Heart left ventricle (tissue), 16 donors: ENCODE measurements at regions not wholly inside any gene's neighbourhood (a gene's known extent, or its start where the extent isn't known, plus 50 kb on each side); places are given as distances from the start of the nearest gene placed in this dataset.
A peak's percentile ranks its signal among the peaks of the same experiment; 100 is the strongest.

ENCODE experiments used
- ATAC-seq, 4 donors: fragments of 200-7000 bp; cut with Tn5 transposase; one replicate each; pipeline ENCODE4 v1.9.1; 2020 to 2022; ENCODE audit warnings: moderate library complexity in 4 of 4, mild to moderate bottlenecking in 3 of 4, moderate number of reproducible peaks in 1 of 4
- DNase-seq, 5 donors: peaks; one replicate each; pipeline ENCODE4 v3.0.0-alpha.2; 2020
- H3K27ac ChIP-seq, 12 donors: fragments of 200-600 bp; sonication (generic) in 4 of 12; one replicate each; pipeline versions ENCODE4 v1.5.0 to v1.8.0; 2016 to 2022; ENCODE audit warnings: mild to moderate bottlenecking in 2 of 12
- H3K27me3 ChIP-seq, 9 donors: fragments of 200-600 bp; sonication (generic) in 2 of 9; one replicate each; pipeline versions ENCODE4 v1.5.1 to v1.8.0; 2016 to 2022; ENCODE audit warnings: mild to moderate bottlenecking in 3 of 9
- H3K36me3 ChIP-seq, 9 donors: fragments of 200-600 bp; sonication (generic) in 2 of 9; one replicate each; pipeline versions ENCODE4 v1.5.0 to v1.8.0; 2018 to 2022; ENCODE audit warnings: mild to moderate bottlenecking in 2 of 9
- H3K4me1 ChIP-seq, 12 donors: fragments of 200-600 bp; sonication (generic) in 4 of 12; one replicate each; pipeline versions ENCODE4 v1.5.0 to v1.8.0; 2016 to 2022; ENCODE audit warnings: mild to moderate bottlenecking in 3 of 12
- H3K4me3 ChIP-seq, 12 donors: fragments of 200-600 bp; sonication (generic) in 4 of 12; one replicate each; pipeline versions ENCODE4 v1.5.0 to v1.8.0; 2017 to 2022; ENCODE audit warnings: mild to moderate bottlenecking in 9 of 12, moderate library complexity in 4 of 12
- H3K9me3 ChIP-seq, 12 donors: fragments of 200-600 bp; sonication (generic) in 4 of 12; one replicate each; pipeline versions ENCODE4 v1.5.0 to v1.8.0; 2016 to 2022; ENCODE audit warnings: mild to moderate bottlenecking in 1 of 12
- CTCF ChIP-seq, 12 donors: fragments of 200-600 bp; sonication (generic) in 4 of 12; IDR thresholded peaks; one replicate each; pipeline versions ENCODE4 v1.5.0 to v1.8.0; 2018 to 2022; ENCODE audit warnings: antibody characterized with exemption in 12 of 12, mild to moderate bottlenecking in 5 of 12
- POLR2A ChIP-seq, 2 donors: fragments of 450-650 bp; IDR thresholded peaks; one replicate each; pipeline ENCODE4 v1.6.1; 2017; ENCODE audit warnings: antibody characterized with exemption in 2 of 2, mild to moderate bottlenecking in 2 of 2, moderate library complexity in 2 of 2
- WGBS, 4 donors: extraction: QIAGEN DNeasy Blood & Tissue Kit in 2 of 4; methylation state at CpG; one replicate each; pipeline versions ENCODE4 v1.1.5 to v1.1.7; 2013 to 2018; 5-methylcytosine and 5-hydroxymethylcytosine counted together
- intact Hi-C, 10 donors: fragments of 100-400 bp; cut with DNase I; formaldehyde crosslinking; loops; one replicate each; pipeline versions ENCODE4 v1.11.1 to v1.14.2; 2022
- donor health status: ischemic (EF 13 %, LVEDD 7.1; RV severe dilation, severe dysfunction).
- donor health status: healthy with polysubstance abuse.
- donor health status: DM: no; HTN: yes; CAD: no.
- donor health status: DM: no; HTN: no; CAD: no.
- donor health status: ischemic (EF 25% LVEDD 6.9; RV normal size, moderate dysfunction).
- donor health status: ischemic (EF 25% LVEDD 5.7; RV mildly dilated, moderate dysfunction).
- donor health status: healthy.
- donor health status: DM: yes; HTN: yes; CAD: no.
- donor health status: ischemic (EF 35%, LVEDD 5.7; RV mildly dilated, moderate dysfunction).
- donor health status: nonischemic (EF 11% LVEDD 7.7; RV severe dilation, severe dysfunction).
- donor health status: DM: yes; HTN: yes; CAD: no.
- donor health status: PGD.
- donor health status: ischemic (EF 29% LVEDD 5.4; RV normal size, mild dysfunction).
- donor health status: nonischemic (EF 23%, LVEDD 6.1; RV moderate dilation, normal function).

- no peaks in the 10 kb centered on the region for H3K36me3 ChIP-seq
- peak in 1 of 12 donors; percentile 13 for TF ChIP-seq CTCF (IDR thresholded peaks at IDR 0.05)
- no peak for TF ChIP-seq POLR2A (IDR thresholded peaks at IDR 0.05)
- 59 to 72% (median 66%) methylated on average over 14 of the region's 14 CpGs for WGBS, 4 donors
- peaks cover 0 to 11% (median 0%) of the 10 kb centered on the region in 9 donors for H3K27me3 ChIP-seq
- H3K9me3 ChIP-seq: no peaks in the 10 kb centered on the region
- no peak overlapping the region for H3K4me3 ChIP-seq
- no peak for ATAC-seq
- no peaks in the 10 kb centered on the region for H3K4me1 ChIP-seq
- H3K27ac ChIP-seq: no peak overlapping the region
- DNase-seq: no peak
- intact Hi-C loops: no loop called here
Observed at GRCh38 chr1:14435368-14436023, 163.0 kb upstream of the KAZN start.

GRCh38 chr1:14437417-14437918 is 161.0 kb upstream of the KAZN start:
- H3K4me1 ChIP-seq: no peaks in the 10 kb centered on the region
- 41 to 49% (median 47%) methylated on average over 13 of the region's 13 CpGs for WGBS, 4 donors
- ATAC-seq (no peak), DNase-seq (no peak)
- no peaks in the 10 kb centered on the region for H3K9me3 ChIP-seq
- intact Hi-C loops: no loop called here
- TF ChIP-seq POLR2A (IDR thresholded peaks at IDR 0.05) (no peak), CTCF (IDR thresholded peaks at IDR 0.05) (no peak)
- no peak overlapping the region for H3K4me3 ChIP-seq
- H3K27me3 ChIP-seq: peaks cover 0 to 11% (median 0%) of the 10 kb centered on the region in 9 donors
- no peak overlapping the region for H3K27ac ChIP-seq
- H3K36me3 ChIP-seq: no peaks in the 10 kb centered on the region

GRCh38 chr1:14438127-14438769 is 160.2 kb upstream of the KAZN start:
- no peaks in the 10 kb centered on the region for H3K4me1 ChIP-seq
- ATAC-seq (no peak), DNase-seq (no peak)
- no peak overlapping the region for H3K4me3 ChIP-seq
- no peak overlapping the region for H3K27ac ChIP-seq
- H3K27me3 ChIP-seq: peaks cover 0 to 11% (median 0%) of the 10 kb centered on the region in 9 donors
- 77 to 82% (median 79%) methylated on average over 6 of the region's 6 CpGs for WGBS, 4 donors
- intact Hi-C loops: no loop called here
- no peaks in the 10 kb centered on the region for H3K36me3 ChIP-seq
- TF ChIP-seq POLR2A (IDR thresholded peaks at IDR 0.05): no peak
- TF ChIP-seq CTCF (IDR thresholded peaks at IDR 0.05): no peak
- H3K9me3 ChIP-seq: no peaks in the 10 kb centered on the region

- intact Hi-C loops: no loop called here
- no peak overlapping the region for H3K27ac ChIP-seq
- H3K4me1 ChIP-seq: no peaks in the 10 kb centered on the region
- WGBS, 4 donors: 67 to 83% (median 69%) methylated on average over 1 of the region's 1 CpG
- no peaks in the 10 kb centered on the region for H3K9me3 ChIP-seq
- peaks cover 0 to 11% (median 0%) of the 10 kb centered on the region in 9 donors for H3K27me3 ChIP-seq
- no peak overlapping the region for H3K4me3 ChIP-seq
- DNase-seq (no peak), ATAC-seq (no peak)
- H3K36me3 ChIP-seq: no peaks in the 10 kb centered on the region
- TF ChIP-seq POLR2A (IDR thresholded peaks at IDR 0.05) (no peak), CTCF (IDR thresholded peaks at IDR 0.05) (no peak)
Observed at GRCh38 chr1:14439015-14439414, 159.5 kb upstream of the KAZN start.
